HG03520 (cell line): ENCODE measurements at regions not wholly inside any gene's neighbourhood (a gene's known extent, or its start where the extent isn't known, plus 50 kb on each side); places are given as distances from the start of the nearest gene placed in this dataset.

Source experiments
- ATAC-seq: cut with Tn5 transposase; IDR thresholded peaks from one replicate; pipeline ENCODE4 v1.9.1; 2021; ENCODE audit warnings: mild to moderate bottlenecking, moderate library complexity; ENCODE audit not compliant: unreplicated experiment

DNA sequence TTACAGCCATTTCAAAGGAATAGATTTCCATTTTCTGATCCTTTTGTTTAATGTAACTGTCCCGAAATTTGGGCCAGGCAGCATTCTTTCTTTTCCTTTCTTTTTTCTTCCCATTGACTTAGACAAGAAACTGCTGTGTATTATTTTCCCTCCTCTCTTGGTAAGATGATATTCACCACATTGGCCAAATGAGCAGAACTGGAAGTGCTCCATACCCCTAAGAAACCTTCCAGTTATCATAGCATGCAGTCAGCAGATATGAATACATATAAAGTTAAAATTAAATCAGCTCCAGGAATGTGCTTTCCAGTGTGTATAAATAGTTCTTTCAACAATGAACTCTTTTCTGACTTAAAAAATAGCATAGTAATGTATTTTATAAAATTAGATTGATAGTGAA is 168.5 kb upstream of the GAS1 start:
- no peak for ATAC-seq

DNA sequence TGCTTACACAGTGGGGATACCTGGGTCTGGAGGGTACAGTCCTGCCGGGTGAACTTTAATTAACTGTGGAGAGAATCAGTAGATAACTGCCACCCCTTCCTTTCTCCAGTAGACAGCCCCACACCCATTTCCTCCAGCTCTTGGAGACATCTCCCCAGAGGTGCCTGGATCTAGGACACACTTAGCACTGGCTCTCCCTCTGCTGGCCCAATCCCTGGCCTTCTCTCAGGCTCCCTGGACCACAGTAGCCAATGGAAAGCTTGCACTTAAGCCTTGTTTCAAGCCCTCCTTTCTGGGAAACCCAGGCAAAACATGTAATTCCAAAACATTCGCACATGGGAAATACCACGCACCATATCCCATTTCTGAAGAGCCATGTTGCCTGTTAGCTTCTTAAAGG is 169.2 kb upstream of the GAS1 start:
- ATAC-seq, result no peak

DNA sequence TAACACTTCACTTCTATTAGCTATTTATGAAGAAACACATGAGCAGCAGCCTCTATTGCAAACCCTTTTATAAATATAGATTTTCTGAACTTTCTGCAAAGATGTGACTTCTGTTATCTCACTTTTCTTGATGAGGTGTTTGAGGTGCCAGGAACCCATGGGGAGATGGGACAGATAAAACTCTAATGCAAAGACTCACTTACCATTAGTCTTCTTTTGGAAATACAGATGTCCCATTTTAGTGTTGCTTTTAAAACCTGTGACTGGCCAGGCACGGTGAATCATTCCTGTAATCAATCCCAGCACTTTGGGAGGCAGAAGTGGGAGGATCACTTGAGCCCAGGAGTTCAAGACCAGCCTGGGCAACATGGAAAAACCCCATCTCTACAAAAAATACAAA is 171.3 kb upstream of the GAS1 start:
- no peak for ATAC-seq

DNA sequence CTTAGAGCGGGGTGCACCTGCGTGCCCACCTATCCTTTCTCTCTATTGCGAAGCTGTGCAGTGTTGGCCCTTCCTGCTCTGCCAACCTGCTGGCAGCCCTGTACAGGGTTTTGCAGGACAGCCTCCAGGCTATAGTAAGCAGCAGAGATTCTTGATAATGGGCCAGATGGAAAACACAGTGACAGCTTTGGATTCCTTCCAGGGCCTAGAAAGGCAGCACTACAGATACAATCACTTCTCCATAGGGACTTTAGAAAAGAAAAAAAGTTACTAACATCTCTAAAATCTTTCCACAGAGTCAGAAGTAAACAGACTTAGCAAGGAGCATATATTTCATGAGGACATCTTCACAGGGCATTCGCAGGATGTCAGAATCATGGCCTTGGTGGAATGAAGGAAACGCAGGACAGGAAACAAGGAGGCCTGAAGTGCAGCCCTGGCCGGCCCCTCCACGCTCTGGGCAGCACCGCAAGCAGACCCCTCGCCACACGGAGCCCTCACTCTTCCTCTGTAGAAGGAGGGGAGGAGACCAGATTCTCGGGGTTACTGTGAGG is 172.1 kb upstream of the GAS1 start:
- no peak for ATAC-seq

DNA sequence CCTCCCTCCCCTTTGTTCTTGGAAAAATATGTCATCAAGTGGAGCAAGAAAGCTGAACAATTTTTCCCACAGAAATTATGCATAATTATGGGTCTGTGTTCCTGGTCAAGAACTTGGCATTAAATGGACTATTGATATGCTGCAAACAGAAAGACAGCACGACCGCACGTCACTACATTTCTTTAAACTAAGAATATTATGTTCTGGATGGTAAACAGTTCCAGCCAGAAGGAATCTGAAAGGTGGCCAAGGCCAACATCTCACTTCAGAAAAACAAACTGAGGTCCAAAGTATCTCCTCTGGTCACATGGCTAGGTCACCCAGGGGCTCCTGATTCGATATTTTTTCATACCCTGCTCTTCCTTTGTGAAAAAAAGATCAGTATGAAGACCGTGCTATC is 173.3 kb upstream of the GAS1 start:
- ATAC-seq, result no peak

DNA sequence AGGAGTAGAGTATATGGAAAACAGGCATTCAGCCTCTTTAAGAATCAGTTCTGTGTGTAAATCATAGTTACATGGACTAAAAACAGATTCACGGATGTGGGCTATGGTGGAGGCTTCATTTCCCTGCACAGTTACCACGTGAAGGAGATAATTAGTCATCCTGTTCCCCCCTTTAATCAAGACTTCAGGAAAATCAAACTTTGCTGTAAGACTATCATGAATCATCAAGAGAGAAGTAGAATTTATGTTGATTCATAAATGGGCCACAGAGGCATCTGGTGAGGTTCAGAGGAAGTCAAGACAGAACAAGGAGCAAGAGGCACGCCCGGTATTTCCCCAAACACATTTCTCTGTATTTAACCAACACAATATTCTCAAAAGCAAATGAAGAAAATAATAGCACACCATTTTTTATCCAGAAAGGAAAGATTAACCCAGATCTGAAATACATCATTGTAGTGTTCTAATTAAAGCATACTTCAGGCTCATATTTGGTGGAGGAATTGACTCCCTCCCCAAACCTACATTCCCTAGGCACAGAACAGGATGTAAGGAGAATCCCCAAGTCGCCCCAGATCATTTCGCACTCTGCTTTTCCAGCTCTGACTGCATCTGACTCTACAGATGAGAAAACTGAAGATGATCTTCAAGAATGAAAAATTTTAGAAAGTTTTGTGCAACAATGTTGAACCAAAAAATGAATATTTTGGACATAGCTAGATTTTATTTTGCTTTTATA is 175.8 kb upstream of the GAS1 start:
- no peak for ATAC-seq

DNA sequence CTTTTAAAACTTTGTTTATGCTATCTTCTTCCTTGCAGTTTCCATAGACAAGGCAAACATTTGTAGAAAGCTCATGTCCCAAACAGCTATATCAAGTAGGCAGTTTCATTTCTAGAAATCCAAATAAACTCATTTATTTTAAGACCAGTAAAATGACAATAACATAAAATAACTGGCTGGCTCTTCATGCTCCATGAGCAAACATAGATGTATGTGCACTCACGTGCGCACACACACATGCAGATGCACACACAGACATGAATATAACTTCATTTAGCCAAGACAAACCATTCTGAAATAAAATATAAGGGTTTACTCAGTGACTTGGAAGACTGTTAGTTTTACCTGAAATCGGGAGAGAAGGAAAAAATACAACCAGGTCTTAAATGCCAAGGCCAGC is 176.5 kb upstream of the GAS1 start:
- ATAC-seq, result no peak

DNA sequence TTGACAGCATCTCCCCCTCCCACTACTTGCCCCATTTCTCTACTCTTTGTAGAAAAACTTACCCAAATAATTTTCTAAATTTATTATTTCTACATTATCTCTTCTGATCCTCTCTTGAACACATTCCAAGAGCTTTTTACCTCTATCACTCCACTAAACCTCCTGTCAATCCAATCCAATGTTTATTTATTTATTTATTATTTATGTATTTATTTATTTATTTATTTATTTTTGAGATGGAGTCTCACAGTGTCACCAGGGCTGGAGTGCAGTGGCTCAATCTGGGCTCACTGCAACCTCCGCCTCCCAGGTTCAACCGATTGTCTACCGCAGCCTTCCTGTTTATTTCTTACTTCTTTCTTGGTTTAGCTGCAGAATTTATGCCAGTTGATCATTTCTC is 178.5 kb upstream of the GAS1 start:
- no peak for ATAC-seq

DNA sequence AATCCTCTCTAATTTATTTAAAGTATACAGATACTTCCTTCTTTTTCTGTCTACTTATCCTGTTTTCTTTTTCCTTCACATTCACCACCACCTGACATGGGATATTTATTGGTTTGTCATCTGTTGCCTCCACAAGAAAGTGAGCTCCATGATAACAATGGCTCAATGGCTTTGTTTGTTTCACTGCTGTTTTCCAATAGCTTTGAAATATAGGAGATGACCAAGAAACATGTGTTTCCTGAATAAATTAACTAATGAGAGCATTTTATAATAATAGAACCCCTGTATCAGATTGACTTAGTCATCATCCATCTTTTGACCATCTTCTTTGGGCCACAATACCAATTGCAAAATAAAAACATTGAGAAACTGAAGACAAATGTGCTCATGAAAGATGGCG is 180.2 kb upstream of the GAS1 start:
- ATAC-seq, result no peak

DNA sequence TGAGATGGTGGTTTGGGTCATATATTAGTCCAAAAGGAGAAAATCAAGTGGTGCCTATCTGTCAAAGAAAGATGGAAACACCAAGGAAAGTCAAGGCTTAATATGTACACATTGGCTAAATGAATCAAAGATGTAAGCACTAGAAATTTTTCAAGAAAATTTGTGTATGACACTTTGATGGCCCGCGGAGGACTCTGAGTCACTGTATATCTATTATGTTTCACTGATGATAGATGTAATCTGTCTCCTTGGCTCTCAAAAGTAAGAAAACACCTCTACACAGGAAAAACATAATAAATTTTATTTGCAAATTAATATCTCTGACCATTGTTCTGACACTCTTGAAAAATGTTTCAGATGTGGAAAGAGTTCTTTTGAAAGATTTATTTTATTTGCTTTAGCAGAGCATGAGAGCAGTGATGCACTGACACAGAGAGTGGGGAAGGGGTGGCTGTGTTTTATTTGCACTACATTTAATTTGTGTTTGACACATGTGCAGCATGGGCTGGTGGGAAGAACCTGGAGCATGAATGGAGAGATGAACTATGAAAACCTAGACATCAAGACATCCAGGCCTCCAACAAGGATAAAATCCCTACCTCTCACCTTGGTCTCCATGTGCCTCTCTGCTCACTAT is 180.8 kb upstream of the GAS1 start:
- no peak for ATAC-seq

DNA sequence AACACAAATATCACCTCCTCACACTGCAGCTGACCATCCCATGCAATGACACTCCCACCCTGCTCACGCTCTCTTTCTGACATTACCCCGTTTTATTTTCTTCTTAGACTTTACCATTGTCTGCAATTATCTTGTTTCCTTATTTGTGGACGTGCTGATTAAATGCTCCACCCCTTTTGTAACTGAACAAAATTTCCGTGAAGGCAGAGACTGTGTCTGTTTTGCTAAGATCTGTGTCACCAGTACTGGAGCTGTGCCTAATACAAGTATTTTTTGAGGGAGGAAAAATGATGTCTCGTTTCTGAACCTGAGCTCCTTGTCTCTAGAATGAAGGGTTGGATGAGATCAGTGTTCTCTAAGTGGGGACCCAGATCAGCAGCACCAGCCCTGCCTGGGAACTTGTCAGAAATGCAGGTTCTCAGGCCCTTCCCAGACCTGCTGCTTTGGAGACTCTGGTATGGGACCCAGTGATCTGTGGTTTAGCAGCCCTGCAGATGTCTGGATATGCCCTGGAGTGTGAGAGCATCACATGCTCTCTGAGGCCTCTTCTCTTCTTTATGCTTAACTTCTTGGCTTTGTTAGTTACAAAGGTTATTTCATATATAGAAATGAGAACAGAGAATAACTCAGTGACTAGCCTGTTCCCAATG is 181.7 kb upstream of the GAS1 start:
- ATAC-seq, result no peak

DNA sequence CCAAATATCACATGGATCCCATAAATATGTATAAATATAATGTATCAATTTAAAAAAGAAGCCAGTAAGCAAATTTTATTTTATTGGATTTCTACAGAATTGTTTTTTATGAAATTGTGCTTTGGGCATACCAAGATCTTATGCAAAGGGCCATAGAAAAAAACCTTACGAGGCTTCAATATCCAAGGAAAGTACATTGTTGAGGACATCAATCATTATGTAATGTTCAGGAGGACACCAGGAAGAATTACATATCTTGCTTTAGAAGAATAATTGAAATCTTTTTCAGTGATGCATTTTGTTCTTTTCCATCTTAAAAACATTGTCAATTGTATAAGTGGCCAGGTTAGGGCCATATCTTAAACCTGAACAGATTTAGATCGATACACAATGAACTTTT is 187.8 kb upstream of the GAS1 start:
- ATAC-seq, result no peak

DNA sequence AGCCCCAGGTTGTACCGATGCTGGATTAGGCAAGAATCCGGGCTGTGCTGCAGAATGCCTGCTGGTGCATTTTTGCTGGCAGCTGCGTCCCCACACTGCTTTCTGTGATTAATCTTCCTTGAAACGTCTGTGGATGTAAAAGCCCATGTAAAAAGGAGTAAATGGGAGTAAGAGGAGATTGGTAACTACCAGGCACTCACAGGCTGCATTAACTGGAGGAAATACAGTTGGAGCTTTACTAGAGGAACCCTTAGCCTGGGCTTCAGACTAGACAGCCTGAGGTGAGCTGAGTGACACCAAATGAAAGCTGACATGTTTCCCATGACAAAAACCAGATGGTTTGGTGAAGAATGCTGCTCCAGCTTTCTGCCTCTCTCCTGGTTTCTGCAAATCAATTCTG is 190.4 kb upstream of the GAS1 start:
- no peak for ATAC-seq

DNA sequence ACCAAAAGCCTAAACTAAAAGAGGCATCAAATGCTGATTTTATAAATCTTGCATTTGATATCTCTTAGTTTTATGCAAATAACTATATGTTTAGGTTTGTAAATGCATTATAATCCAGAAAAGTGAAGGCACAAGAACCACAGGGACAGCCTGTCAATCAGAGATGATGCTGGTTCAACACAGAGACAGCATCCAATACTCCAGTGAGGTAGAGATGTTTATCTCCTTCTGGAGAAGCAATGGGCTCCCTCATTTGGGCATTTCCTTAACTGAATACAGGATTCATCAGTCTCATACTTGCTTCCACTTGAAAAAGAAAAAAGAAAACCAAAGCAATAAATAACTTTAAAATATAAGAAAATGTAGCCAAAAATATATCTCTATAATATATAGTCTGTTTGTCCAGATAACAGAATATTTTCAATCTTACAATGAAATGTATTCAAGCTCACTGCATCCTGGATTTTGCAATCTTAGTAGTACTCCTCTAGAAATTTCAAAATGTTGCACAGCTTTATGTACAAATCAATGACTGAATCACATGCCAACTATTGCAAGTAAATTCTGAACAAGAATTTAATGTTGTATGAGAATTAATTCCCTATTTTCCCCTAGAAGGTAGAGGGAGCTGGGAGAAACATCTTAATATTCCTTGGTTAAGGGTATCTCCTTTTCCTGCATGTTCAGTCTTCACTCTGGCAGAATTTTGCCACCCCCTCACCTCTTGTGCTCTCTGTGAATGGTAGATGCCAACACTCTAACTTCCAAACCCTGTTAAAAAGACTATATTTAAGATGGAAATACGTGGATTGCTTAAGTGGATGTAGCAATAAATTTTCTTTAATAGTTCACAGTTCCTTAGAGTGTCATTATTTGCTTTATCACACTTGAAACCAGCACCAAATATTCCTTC is 191.1 kb upstream of the GAS1 start:
- no peak for ATAC-seq

DNA sequence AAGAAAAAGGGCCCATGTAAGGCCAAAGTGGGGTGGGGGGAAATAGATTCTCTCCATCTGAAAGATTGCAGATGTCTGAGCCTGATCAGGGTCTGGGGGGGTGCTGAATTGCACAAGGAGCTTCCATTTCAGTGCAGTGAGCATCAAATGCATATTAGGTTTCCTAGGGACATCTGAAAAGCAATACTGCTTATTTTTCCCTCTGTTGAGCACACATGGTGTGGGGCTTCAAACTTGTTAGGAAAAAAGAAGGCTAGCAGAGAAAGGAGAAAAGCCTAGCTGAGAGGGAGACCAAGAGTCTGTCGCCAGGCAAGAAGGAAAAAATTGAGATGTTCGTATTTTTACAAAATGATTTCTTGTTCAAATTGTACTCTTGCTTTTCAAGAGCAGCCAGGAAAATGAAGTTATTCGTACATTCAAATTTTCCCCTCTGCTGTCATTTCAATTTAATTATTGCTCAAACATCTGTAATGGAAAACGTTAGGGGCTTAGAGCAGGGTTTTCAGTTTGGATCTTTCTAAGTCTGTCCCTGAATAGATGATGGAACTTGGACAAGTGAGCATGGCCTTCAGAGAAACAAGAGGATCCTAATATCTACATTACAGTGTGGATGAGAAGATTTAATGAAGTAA is 191.9 kb upstream of the GAS1 start:
- ATAC-seq, result no peak

DNA sequence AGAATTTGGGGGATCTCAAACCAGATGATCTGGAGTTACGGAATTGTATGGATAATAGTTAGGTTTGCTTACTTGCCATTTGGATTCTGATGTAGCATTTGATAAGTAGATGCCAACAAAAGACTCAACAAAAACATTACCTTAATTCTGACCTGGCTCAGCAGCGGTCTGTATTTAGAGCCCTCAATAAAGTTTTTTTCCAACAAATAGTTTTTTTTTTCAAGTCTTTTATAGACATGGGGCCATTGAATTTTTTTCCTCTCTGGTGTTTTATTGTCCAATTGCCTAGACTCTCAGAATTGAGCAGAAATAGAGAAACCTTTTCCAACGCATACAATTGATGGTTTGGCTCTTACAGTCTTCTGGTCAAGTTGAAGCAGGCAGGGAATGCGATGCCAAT is 192.8 kb upstream of the GAS1 start:
- no peak for ATAC-seq

DNA sequence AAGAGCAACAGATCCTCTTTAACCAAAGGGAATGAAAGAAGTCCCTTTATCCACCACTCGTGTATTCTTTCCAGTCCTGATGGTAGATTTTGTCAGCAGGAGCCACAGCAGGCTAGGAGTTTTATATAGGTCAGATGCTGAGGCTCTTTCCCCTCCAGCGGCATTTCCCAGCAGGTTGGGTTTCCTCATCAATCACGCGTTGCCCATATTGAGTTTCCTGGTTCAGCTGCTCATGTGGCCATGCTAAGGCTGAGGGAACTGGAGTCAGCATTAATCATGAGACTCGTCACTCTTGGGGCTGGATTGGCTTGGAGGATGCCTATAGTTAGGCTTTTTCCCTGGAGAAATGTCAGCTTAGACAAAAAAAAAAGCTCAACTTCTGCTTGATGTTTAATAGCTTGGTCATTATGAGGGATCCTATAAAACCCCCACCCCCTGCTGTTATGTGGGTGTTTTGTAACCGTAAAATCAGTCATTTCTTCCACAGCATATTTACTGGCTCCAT is 193.4 kb upstream of the GAS1 start:
- ATAC-seq, result no peak

DNA sequence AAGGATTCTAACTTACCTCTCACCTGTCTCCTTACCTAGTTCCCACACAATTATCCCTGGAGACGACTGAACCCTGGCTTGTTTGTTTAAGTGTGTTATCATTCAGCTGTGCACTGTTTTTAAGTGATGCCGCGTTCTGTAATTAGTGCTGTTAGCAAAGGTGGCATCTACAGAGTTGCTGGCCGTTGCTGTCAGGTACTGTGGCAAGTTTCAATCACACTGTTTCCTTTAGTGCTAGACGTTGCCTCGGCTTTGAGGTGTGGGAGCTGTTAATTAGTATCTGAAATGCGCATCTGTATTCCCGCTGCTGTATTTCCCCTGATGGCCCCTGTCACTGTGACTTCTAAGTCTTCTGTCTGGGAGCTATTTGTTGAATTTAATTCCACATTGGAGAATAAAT is 193.8 kb upstream of the GAS1 start:
- ATAC-seq, result no peak

DNA sequence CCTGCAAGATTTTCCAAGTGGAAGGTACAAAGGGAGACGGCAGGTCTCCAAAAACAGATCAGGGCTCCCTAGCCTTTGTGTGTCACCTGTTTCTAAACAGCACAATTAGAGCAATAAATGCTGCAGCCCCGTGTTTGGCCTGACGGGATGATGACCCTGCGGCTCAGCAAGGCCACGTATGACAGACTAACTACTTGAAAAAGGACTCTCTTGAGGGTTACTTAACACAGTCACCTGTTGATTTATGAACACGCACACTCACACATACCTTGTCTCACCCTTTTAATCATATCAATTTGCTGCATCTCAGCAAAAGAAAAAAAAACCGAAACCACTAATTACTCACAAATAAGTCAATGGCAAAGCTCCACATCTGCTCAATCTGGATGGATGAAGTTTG is 199.6 kb upstream of the GAS1 start:
- ATAC-seq, result no peak

DNA sequence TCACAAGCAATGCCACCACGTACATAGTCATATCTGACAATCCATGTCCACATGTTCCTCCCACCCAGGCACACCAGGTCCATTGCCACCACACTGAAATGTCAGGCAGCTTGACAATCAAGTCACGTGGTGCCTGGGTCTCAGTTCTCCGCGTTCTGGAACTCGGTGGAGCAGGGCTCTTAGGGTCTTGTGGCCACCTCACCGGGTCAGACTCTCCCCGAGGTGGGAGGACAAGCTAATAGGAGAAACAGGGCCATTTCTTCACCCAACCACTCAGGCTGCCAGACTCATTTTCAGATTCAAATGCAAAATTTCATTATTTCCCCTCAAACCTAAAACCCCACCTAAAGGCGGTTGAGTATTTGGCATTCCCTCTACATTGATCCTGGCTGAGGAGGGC is 200.5 kb upstream of the GAS1 start:
- ATAC-seq, result no peak
